ENCODE measurements at regions not wholly inside any gene's neighbourhood (a gene's known extent, or its start where the extent isn't known, plus 50 kb on each side); places are given as distances from the start of the nearest gene placed in this dataset.
A peak's percentile ranks its signal among the peaks of the same experiment; 100 is the strongest.

GRCh38 chr4:128571747-128572146, 237.8 kb upstream of the JADE1 start:
- DNase-seq: no peak

GRCh38 chr4:128570387-128570975, 239.0 kb upstream of the JADE1 start:
- DNase-seq: peak in 3 of 58 donors; percentile 1 to 7 (median 6)

GRCh38 chr4:128566693-128567092, 242.8 kb upstream of the JADE1 start:
- no peak for DNase-seq

- peak in 18 of 58 donors; percentile 2 to 46 (median 11) for DNase-seq
Observed at GRCh38 chr4:128565565-128566186, 243.8 kb upstream of the JADE1 start.

- DNase-seq: no peak
Observed at GRCh38 chr4:128565054-128565453, 244.4 kb upstream of the JADE1 start.

GRCh38 chr4:128564081-128564630, 245.3 kb upstream of the JADE1 start:
- DNase-seq: no peak

GRCh38 chr4:128560754-128561495, 248.6 kb upstream of the JADE1 start:
- DNase-seq: no peak

GRCh38 chr4:128558896-128559679, 250.4 kb upstream of the JADE1 start:
- peak in 13 of 58 donors; percentile 1 to 41 (median 13) for DNase-seq

- no peak for DNase-seq
Observed at GRCh38 chr4:128556756-128557155, 252.7 kb upstream of the JADE1 start.

- DNase-seq: no peak
Observed at GRCh38 chr4:128553686-128554515, 255.6 kb upstream of the JADE1 start.

- DNase-seq: no peak
Observed at GRCh38 chr4:128552586-128552907, 257.0 kb upstream of the JADE1 start.

- DNase-seq: no peak
Observed at GRCh38 chr4:128551280-128551679, 258.2 kb upstream of the JADE1 start.

- no peak for DNase-seq
Observed at GRCh38 chr4:128550060-128550459, 259.4 kb upstream of the JADE1 start.

GRCh38 chr4:128549636-128550035, 259.9 kb upstream of the JADE1 start:
- no peak for DNase-seq

- DNase-seq: no peak
Observed at GRCh38 chr4:128548381-128548780, 260.8 kb upstream of the PGRMC2 start.

GRCh38 chr4:128544272-128544671, 256.7 kb upstream of the PGRMC2 start:
- no peak for DNase-seq

GRCh38 chr4:128543696-128544095, 256.1 kb upstream of the PGRMC2 start:
- no peak for DNase-seq

- DNase-seq: no peak
Observed at GRCh38 chr4:128542047-128542446, 254.4 kb upstream of the PGRMC2 start.

- DNase-seq: no peak
Observed at GRCh38 chr4:128540122-128540521, 252.5 kb upstream of the PGRMC2 start.

- no peak for DNase-seq
Observed at GRCh38 chr4:128538111-128538882, 250.7 kb upstream of the PGRMC2 start.
